ENCODE measurements at regions not wholly inside any gene's neighbourhood (a gene's known extent, or its start where the extent isn't known, plus 50 kb on each side); places are given as distances from the start of the nearest gene placed in this dataset.

DNA sequence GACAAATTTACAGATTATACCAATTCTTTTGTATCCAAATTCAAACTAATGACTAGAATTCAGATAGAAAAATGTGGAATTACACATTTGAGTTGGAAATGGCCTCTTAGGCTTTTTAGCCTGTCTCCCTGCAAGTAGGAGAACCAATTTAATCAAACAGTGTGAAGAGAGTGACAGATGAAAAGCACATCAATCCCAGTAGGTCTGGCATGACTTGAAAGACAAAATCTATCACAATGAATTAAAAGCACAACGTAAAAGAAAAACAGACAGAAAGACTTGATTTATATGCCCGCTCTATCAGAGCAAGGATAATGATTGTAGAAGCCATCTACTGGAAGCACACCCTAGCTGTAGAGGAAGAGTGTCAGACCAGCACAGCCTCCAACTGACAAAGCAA lies 1084.4 kb upstream of the SPRY2 start:
- H3K4me1 ChIP-seq: no peaks in the 10 kb centered on the region
- H3K36me3 ChIP-seq: no peaks in the 10 kb centered on the region
- no peaks in the 10 kb centered on the region for H3K9me3 ChIP-seq
- no peak overlapping the region for H3K27ac ChIP-seq
- no peak for TF ChIP-seq CTCF (IDR thresholded peaks at IDR 0.05)
- no peaks in the 10 kb centered on the region for H3K27me3 ChIP-seq
- H3K4me3 ChIP-seq: no peak overlapping the region
- DNase-seq (ENCODE audit: low spot score): no peak

DNA sequence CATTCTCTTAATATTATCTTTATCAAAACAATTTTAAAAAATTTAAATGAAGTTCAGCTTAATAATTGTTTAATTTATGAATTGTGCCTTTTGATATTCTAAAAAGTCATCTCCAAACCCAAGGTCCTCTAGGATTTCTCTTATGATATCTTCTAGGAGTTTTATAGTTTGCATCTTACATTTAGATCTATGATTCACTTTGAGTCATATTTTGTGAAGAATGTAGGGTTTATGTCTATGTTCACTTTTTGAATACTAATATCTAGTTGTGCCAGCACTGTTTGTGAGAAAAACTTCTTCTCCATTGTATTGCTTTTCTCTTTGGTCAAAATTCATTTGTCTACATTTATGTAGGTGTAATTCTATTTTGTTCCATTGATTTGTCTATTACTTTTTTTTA lies 1068.4 kb upstream of the SPRY2 start:
- Histone ChIP-seq H3K9me3 (no peaks in the 10 kb centered on the region), H3K27me3 (no peaks in the 10 kb centered on the region), H3K4me3 (no peak overlapping the region), H3K27ac (no peak overlapping the region), H3K4me1 (no peaks in the 10 kb centered on the region), H3K36me3 (no peaks in the 10 kb centered on the region)
- no peak for TF ChIP-seq CTCF (IDR thresholded peaks at IDR 0.05)
- DNase-seq (ENCODE audit: low spot score): no peak

DNA sequence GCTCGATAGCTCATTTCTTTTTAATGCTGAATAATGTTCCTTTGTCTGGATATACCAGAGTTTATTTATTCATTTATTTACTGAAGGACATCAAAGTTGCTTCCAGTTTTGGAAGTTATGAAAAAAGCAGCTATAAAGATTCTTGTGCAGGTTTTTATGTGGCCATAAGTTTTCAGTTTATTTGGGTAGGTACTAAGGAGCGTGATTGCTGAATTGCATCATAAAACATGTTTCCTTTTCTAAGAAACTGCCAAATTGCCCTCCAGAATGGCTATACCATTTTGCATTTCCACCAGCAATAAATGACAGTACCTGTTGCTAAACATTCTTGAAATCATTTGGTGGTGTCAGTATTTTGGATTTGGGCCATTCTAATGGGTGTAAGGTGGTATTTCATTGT lies 1067.7 kb upstream of the SPRY2 start:
- Histone ChIP-seq H3K4me3 (no peak overlapping the region), H3K4me1 (no peaks in the 10 kb centered on the region), H3K36me3 (no peaks in the 10 kb centered on the region), H3K9me3 (no peaks in the 10 kb centered on the region), H3K27me3 (no peaks in the 10 kb centered on the region), H3K27ac (no peak overlapping the region)
- DNase-seq (ENCODE audit: low spot score): no peak
- TF ChIP-seq CTCF (IDR thresholded peaks at IDR 0.05): no peak

DNA sequence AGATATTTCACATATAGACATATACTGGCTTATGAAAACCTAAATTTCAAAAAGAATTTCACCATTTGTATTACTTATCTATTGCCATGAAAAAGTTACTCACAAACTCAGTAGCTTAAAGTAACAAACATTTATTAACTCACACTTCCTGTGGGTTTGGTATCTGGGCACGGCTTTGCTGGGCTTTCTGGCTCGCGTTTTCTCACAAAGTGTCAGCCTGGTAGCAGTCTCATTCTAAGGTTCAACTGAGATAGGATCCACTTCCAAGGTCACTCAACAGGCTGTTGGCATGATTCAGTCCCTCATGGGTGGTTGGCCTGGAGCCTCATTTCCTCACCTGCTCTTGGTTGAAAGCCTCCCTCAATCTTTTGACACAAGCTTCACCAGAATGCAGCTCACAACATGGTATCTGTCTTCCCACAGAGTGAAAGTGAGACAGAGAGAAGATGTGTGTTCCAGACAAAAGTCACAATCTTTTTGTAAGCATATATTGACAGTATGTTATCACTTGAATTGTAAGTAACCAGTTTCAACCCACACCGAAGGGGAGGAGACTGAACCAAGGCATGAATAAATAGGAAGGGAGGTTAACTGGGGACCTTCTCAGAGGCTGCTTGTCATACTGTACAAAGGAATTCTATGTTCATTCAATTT lies 1065.8 kb upstream of the SPRY2 start:
- H3K4me1 ChIP-seq: no peaks in the 10 kb centered on the region
- TF ChIP-seq CTCF (IDR thresholded peaks at IDR 0.05): no peak
- no peak for DNase-seq (ENCODE audit: low spot score)
- no peaks in the 10 kb centered on the region for H3K27me3 ChIP-seq
- H3K9me3 ChIP-seq: no peaks in the 10 kb centered on the region
- H3K36me3 ChIP-seq: no peaks in the 10 kb centered on the region
- H3K27ac ChIP-seq: no peak overlapping the region
- no peak overlapping the region for H3K4me3 ChIP-seq

DNA sequence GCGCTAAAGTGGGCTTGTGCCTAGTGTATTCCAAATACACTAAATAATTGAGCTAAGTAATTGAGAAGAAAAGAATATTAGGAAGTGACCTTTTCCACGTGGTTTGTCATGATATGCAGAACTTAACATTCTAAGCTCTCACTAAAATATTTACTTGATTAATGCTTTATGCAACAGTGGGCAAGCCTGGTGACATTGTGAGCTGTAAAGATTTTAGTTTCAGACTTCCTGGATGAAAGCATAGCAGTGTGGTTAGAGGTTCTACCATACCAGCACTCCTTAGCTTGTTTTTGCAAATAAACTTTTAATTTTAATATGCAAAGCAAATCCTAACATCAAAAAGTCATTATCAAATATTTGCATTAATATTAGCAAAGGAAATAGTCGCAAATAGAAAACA lies 1065.1 kb upstream of the SPRY2 start:
- Histone ChIP-seq H3K36me3 (no peaks in the 10 kb centered on the region), H3K27me3 (no peaks in the 10 kb centered on the region)

More for the DNA sequence above, 1065.1 kb upstream of the SPRY2 start:
- no peak for TF ChIP-seq CTCF (IDR thresholded peaks at IDR 0.05)
- no peaks in the 10 kb centered on the region for H3K4me1 ChIP-seq
- H3K4me3 ChIP-seq: no peak overlapping the region
- no peak overlapping the region for H3K27ac ChIP-seq
- no peaks in the 10 kb centered on the region for H3K9me3 ChIP-seq
- DNase-seq (ENCODE audit: low spot score): no peak
